PC-9 (cell line): ENCODE measurements at regions not wholly inside any gene's neighbourhood (a gene's known extent, or its start where the extent isn't known, plus 50 kb on each side); places are given as distances from the start of the nearest gene placed in this dataset.

ENCODE experiments used
- BruUV-seq: library from RNA; stranded (reverse); fragments of 400-500 nt; replicated peaks from 2 replicates; lab custom pipeline; 2021; lab: Mats Ljungman, UMichigan
- CTCF ChIA-PET: fragments of 300-600 bp; sonication (Branson Sonifier 250); formaldehyde crosslinking; loops from one replicate; lab custom pipeline; 2022; ENCODE audit warnings: antibody characterized with exemption; lab: Charles Lee
- POLR2A ChIA-PET: fragments of 300-600 bp; sonication (Branson Sonifier 250); formaldehyde crosslinking; loops from one replicate; lab custom pipeline; 2022; ENCODE audit warnings: antibody characterized with exemption; ENCODE audit not compliant: unreplicated experiment; lab: Charles Lee
- DNase-seq, 2 experiments: peaks; one replicate each; pipeline versions ENCODE4 v3.0.0 to v3.0.0-alpha.2; 2015 to 2022; ENCODE audit warnings: mixed read lengths in 1 of 2
- H2AFZ ChIP-seq: fragments of 200-600 bp; sonication (generic); 2 replicates; pipeline ENCODE4 v1.8.1; 2017; ENCODE audit warnings: antibody characterized with exemption
- H3F3A ChIP-seq: fragments of 200-600 bp; sonication (generic); 2 replicates; pipeline ENCODE4 v1.8.1; 2017; ENCODE audit warnings: antibody characterized with exemption, mild to moderate bottlenecking, low read depth; ENCODE audit not compliant: insufficient read depth
- H3K27ac ChIP-seq: fragments of 200-600 bp; sonication (generic); 2 replicates; pipeline ENCODE4 v1.6.1; 2016; ENCODE audit warnings: mixed run types
- H3K27me3 ChIP-seq: fragments of 200-600 bp; sonication (generic); 2 replicates; pipeline ENCODE4 v1.6.1; 2016; ENCODE audit warnings: low read depth, mixed run types; ENCODE audit not compliant: insufficient read depth
- H3K36me3 ChIP-seq: fragments of 200-600 bp; sonication (generic); 2 replicates; pipeline ENCODE4 v1.6.1; 2016; ENCODE audit warnings: low read depth, mixed run types
- H3K4me1 ChIP-seq: fragments of 200-600 bp; sonication (generic); replicated peaks from 2 replicates; pipeline ENCODE4 v1.6.1; 2016; ENCODE audit warnings: mixed run types; ENCODE audit not compliant: insufficient read depth
- H3K4me2 ChIP-seq: fragments of 200-600 bp; sonication (generic); 2 replicates; pipeline ENCODE4 v1.6.1; 2017; ENCODE audit warnings: mixed run types
- H3K4me3 ChIP-seq: fragments of 200-600 bp; sonication (generic); 2 replicates; pipeline ENCODE4 v1.6.1; 2016; ENCODE audit warnings: mixed run types
- H3K79me2 ChIP-seq: fragments of 200-600 bp; sonication (generic); 2 replicates; pipeline ENCODE4 v1.6.1; 2017; ENCODE audit warnings: low read depth, mixed run types
- H3K9me2 ChIP-seq: fragments of 200-600 bp; sonication (generic); 2 replicates; pipeline ENCODE4 v1.8.1; 2017; ENCODE audit warnings: mild to moderate bottlenecking; ENCODE audit not compliant: insufficient read depth
- H3K9me3 ChIP-seq: fragments of 200-600 bp; sonication (generic); 2 replicates; pipeline ENCODE4 v1.8.1; 2016; ENCODE audit warnings: low read depth; ENCODE audit not compliant: insufficient read depth
- H4K20me1 ChIP-seq: fragments of 200-600 bp; sonication (generic); 2 replicates; pipeline ENCODE4 v1.8.1; 2017; ENCODE audit not compliant: insufficient read depth
- EZH2 ChIP-seq: fragments of 200-600 bp; sonication (generic); IDR thresholded peaks from 2 replicates; pipeline ENCODE4 v1.8.0; 2017; ENCODE audit warnings: antibody characterized with exemption, low read depth
- intact Hi-C: fragments of 100-400 bp; cut with micrococcal nuclease; formaldehyde crosslinking; loops from one replicate; pipeline ENCODE4 v1.10.0; 2022; ENCODE audit not compliant: unreplicated experiment
- TF ChIP-seq, protein P1 (sequence below): fragments of 200-600 bp; sonication (generic); conservative IDR thresholded peaks from 2 replicates; pipeline ENCODE4 v1.6.1; 2017; ENCODE audit warnings: mixed run types, antibody characterized with exemption, mild to moderate bottlenecking, moderate library complexity

DNA sequence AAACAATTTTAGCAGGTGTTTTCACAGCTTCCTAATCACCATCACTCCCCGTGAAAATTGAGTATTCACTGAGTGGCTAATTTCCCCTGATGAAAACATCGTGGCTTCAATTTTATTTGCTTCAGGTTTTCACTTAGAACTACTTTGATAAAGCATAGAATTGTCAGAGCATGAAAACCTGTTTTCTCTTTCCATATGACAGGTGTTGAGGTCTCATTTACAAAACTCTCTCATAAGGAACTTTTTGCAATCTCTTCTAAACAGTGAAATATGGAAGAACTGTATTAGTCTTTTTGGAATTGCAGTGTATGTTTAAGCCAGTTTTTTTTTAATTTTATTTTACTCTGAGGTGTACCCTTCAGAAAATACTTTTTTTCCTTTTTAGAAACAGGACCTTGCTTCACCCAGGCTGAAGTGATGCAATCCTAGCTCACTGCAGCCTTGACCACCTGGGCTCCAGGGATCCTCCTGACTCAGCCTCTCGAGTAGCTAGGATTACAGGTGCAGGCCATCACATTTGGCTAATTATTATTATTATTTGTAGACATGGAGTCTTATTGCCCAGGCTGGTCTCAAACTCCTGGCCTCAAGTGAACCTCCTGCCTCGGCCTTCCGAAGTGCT is 111.2 kb upstream of the RAPGEF2 start:
- H3K79me2 ChIP-seq, result no peaks in the 10 kb centered on the region
- H3K36me3 ChIP-seq, result no peaks in the 10 kb centered on the region
- no peaks in the 10 kb centered on the region for H4K20me1 ChIP-seq
- H3K9me3 ChIP-seq, result no peaks in the 10 kb centered on the region
- peaks cover 7% of the 10 kb centered on the region; the same call in 1 of the 2 replicates for H3K4me1 ChIP-seq
- no peak overlapping the region for H3K4me3 ChIP-seq
- no peak overlapping the region for H3K4me2 ChIP-seq
- intact Hi-C loops, result no loop called here
- ChIA-PET POLR2A (no interaction called here), CTCF (no interaction called here)
- no peak overlapping the region for H2AFZ ChIP-seq
- no peak for DNase-seq
- no peak overlapping the region for H3K27ac ChIP-seq
- BruUV-seq, result no TSS peak
- H3F3A ChIP-seq, result no peaks in the 10 kb centered on the region
- H3K9me2 ChIP-seq, result no peaks in the 10 kb centered on the region
- no peaks in the 10 kb centered on the region for H3K27me3 ChIP-seq
- no peak for TF ChIP-seq EZH2
- TF ChIP-seq, protein P1, sequence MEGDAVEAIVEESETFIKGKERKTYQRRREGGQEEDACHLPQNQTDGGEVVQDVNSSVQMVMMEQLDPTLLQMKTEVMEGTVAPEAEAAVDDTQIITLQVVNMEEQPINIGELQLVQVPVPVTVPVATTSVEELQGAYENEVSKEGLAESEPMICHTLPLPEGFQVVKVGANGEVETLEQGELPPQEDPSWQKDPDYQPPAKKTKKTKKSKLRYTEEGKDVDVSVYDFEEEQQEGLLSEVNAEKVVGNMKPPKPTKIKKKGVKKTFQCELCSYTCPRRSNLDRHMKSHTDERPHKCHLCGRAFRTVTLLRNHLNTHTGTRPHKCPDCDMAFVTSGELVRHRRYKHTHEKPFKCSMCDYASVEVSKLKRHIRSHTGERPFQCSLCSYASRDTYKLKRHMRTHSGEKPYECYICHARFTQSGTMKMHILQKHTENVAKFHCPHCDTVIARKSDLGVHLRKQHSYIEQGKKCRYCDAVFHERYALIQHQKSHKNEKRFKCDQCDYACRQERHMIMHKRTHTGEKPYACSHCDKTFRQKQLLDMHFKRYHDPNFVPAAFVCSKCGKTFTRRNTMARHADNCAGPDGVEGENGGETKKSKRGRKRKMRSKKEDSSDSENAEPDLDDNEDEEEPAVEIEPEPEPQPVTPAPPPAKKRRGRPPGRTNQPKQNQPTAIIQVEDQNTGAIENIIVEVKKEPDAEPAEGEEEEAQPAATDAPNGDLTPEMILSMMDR, result no peak

GRCh38 chr4:158993891-158994290 is 109.0 kb upstream of the RAPGEF2 start:
- Histone ChIP-seq H3K9me3 (no peaks in the 10 kb centered on the region), H3F3A (peaks cover 4% of the 10 kb centered on the region; the same call in 1 of the 2 replicates), H3K36me3 (no peaks in the 10 kb centered on the region), H3K9me2 (no peaks in the 10 kb centered on the region), H3K27ac (no peak overlapping the region), H4K20me1 (no peaks in the 10 kb centered on the region), H3K4me1 (peaks cover 18% of the 10 kb centered on the region), H3K79me2 (no peaks in the 10 kb centered on the region), H2AFZ (no peak overlapping the region), H3K4me3 (no peak overlapping the region), H3K27me3 (no peaks in the 10 kb centered on the region), H3K4me2 (no peak overlapping the region)
- intact Hi-C loops, result no loop called here
- DNase-seq, result no peak
- ChIA-PET CTCF (no interaction called here), POLR2A (interaction anchor here (0.5 kb wide), 1 partner anchor 169 kb away, joined by 10 read pairs; no protein-coding TSS in a partner anchor)
- BruUV-seq, result no TSS peak
- TF ChIP-seq, protein P1, result no peak
- no peak for TF ChIP-seq EZH2

DNA sequence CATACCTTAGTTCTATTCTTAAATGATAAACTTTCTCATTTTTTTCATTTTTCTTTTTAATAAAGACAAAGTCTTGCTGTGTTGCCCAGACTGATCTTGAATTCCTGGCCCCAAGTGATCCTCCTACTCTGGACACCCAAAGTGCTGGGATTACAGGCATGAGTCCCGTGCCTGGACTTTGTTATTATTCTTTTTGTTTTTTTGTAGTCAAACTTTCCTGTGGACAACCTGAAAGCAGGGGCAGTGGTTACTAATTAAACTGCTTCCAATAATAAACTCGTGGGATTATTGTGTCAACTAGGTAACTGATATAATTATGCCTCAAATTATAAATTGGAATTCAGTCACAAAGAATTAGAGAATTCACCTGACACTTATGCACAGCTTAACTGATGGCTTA is 107.8 kb upstream of the RAPGEF2 start:
- DNase-seq, result no peak
- Histone ChIP-seq H3K4me2 (no peak overlapping the region), H3K9me3 (no peaks in the 10 kb centered on the region), H3K27ac (no peak overlapping the region), H3K9me2 (no peaks in the 10 kb centered on the region), H4K20me1 (no peaks in the 10 kb centered on the region), H3K36me3 (no peaks in the 10 kb centered on the region), H3F3A (peaks cover 4% of the 10 kb centered on the region; the same call in 1 of the 2 replicates), H3K4me3 (no peak overlapping the region), H3K79me2 (no peaks in the 10 kb centered on the region), H2AFZ (no peak overlapping the region), H3K27me3 (no peaks in the 10 kb centered on the region), H3K4me1 (peaks cover 25% of the 10 kb centered on the region)
- TF ChIP-seq EZH2, result no peak
- TF ChIP-seq, protein P1, result no peak
- BruUV-seq, result no TSS peak
- intact Hi-C loops, result loop anchor here (5.0 kb wide), 2 partner anchors 123 to 138 kb away; no protein-coding TSS in a partner anchor
- POLR2A ChIA-PET, result no interaction called here
- CTCF ChIA-PET, result no interaction called here
